DND-41 (cell line): ENCODE measurements at regions not wholly inside any gene's neighbourhood (a gene's known extent, or its start where the extent isn't known, plus 50 kb on each side); places are given as distances from the start of the nearest gene placed in this dataset.

ENCODE experiments used
- ATAC-seq: fragments of 200-7000 bp; cut with Tn5 transposase; 3 replicates; pipeline ENCODE4 v1.9.1; 2021; ENCODE audit warnings: low read depth; ENCODE audit not compliant: insufficient read depth
- DNase-seq: peaks from one replicate; pipeline ENCODE4 v3.0.0-alpha.2; 2020
- H2AFZ ChIP-seq: 2 replicates; pipeline ENCODE4 v1.6.0; 2012; ENCODE audit warnings: low read depth, low read length
- H3K27ac ChIP-seq: 2 replicates; pipeline ENCODE4 v1.5.1; 2012; ENCODE audit warnings: low read length, inconsistent platforms
- H3K27me3 ChIP-seq: fragments of 200-600 bp; sonication (generic); 2 replicates; pipeline ENCODE4 v1.6.0; 2012; ENCODE audit warnings: low read length, mild to moderate bottlenecking, inconsistent platforms; ENCODE audit not compliant: insufficient read depth, poor library complexity
- H3K36me3 ChIP-seq: 2 replicates; pipeline ENCODE4 v1.5.1; 2012; ENCODE audit warnings: low read length, inconsistent platforms; ENCODE audit not compliant: insufficient read depth
- H3K4me1 ChIP-seq: 2 replicates; pipeline ENCODE4 v1.5.1; 2012; ENCODE audit warnings: mild to moderate bottlenecking, low read length; ENCODE audit not compliant: insufficient read depth
- H3K4me2 ChIP-seq: 2 replicates; pipeline ENCODE4 v1.6.0; 2012; ENCODE audit warnings: mild to moderate bottlenecking, moderate library complexity, low read length, inconsistent platforms; ENCODE audit not compliant: insufficient read depth
- H3K4me3 ChIP-seq, 2 experiments: fragments of 200-600 bp in 1 of 2; shearing (Covaris generic) in 1 of 2; 2 replicates each; pipeline ENCODE4 v1.5.1; 2012 to 2016; ENCODE audit warnings: inconsistent platforms in 2 of 2, low read length in 2 of 2, mild to moderate bottlenecking in 2 of 2, low read depth in 1 of 2, moderate library complexity in 1 of 2
- H3K79me2 ChIP-seq: 2 replicates; pipeline ENCODE4 v1.6.0; 2012; ENCODE audit warnings: low read length, inconsistent platforms; ENCODE audit not compliant: insufficient read depth
- H3K9ac ChIP-seq: 2 replicates; pipeline ENCODE4 v1.6.0; 2012; ENCODE audit warnings: low read depth, mild to moderate bottlenecking, inconsistent platforms, low read length, moderate library complexity
- H3K9me3 ChIP-seq: 2 replicates; pipeline ENCODE4 v1.5.1; 2012; ENCODE audit warnings: low read length, moderate library complexity, mild to moderate bottlenecking, inconsistent platforms; ENCODE audit not compliant: insufficient read depth, severe bottlenecking
- H4K20me1 ChIP-seq: 2 replicates; pipeline ENCODE4 v1.6.0; 2012; ENCODE audit warnings: low read length; ENCODE audit not compliant: insufficient read depth
- CTCF ChIP-seq: IDR thresholded peaks from 2 replicates; pipeline ENCODE4 v1.5.1; 2012; ENCODE audit warnings: borderline replicate concordance, low read length, moderate library complexity, mild to moderate bottlenecking; ENCODE audit not compliant: poor library complexity, severe bottlenecking; ENCODE audit errors: extremely low read depth
- EZH2 ChIP-seq: IDR thresholded peaks from 3 replicates; pipeline ENCODE4 v1.6.1; 2012; ENCODE audit warnings: borderline replicate concordance, low read depth, mild to moderate bottlenecking, moderate library complexity, low read length, inconsistent platforms; ENCODE audit not compliant: severe bottlenecking

DNA sequence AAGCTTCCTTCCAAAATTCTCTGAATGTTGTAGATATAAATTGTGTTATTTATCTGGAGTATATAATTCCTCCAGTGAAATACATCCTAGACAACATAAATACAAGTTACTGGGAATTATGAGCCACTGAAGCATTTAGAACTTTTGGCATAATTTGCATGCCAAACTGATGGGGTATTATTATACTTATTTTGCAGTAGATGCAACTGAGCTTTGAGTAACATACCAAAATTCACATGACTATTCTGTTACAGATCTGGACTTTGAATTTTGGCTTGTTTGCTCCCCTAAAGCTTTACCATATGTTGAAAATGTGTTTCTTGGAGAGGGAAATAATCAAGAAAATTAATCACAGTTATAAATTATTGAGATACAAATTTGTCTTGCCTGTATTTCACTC, 372.5 kb downstream of the CDH11 start:
- Histone ChIP-seq H3K79me2 (no peaks in the 10 kb centered on the region), H3K4me1 (no peaks in the 10 kb centered on the region), H4K20me1 (no peaks in the 10 kb centered on the region), H3K9ac (no peak overlapping the region), H3K9me3 (no peaks in the 10 kb centered on the region), H2AFZ (no peak overlapping the region), H3K4me3 (no peak overlapping the region), H3K4me2 (no peak overlapping the region), H3K27me3 (no peaks in the 10 kb centered on the region), H3K27ac (no peak overlapping the region), H3K36me3 (no peaks in the 10 kb centered on the region)
- DNase-seq (no peak), ATAC-seq (no peak)
- TF ChIP-seq CTCF: no peak

DNA sequence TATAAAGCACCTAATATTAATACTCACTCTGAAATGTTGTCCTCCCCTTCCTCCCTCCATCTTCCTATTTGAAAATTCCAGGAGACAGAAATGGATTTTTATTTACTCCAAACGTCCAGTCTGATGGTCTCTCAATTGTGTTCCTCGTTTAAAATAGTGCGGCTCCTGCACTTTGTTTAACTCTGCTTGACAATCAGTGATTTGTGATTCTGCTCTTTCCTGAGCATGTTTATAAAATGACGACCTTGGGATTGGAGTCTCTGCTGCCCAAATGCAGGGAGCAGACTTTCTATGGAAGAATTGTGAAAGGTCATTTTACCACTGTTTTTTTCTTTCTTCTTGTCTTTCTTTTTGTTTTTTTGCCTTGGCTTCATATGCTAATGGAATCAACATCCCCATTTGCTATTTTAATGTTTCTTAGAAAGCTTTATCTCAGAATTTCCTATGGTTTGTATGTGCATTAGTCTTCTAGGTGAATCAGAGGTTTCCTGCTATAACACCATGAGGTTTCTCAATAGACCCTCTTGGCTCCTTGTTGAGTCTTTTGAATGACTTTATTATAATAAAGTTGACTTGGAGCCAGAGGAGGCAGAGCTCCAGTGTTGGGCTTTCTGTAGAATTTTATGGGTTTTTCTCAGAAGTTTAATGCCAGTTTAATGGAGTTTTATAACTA, 376.5 kb downstream of the CDH11 start:
- Histone ChIP-seq H3K4me2 (no peak overlapping the region), H2AFZ (no peak overlapping the region), H3K4me3 (no peak overlapping the region), H3K9me3 (no peaks in the 10 kb centered on the region), H3K36me3 (no peaks in the 10 kb centered on the region), H3K79me2 (no peaks in the 10 kb centered on the region), H4K20me1 (no peaks in the 10 kb centered on the region), H3K27ac (no peak overlapping the region), H3K27me3 (no peaks in the 10 kb centered on the region), H3K4me1 (no peaks in the 10 kb centered on the region), H3K9ac (no peak overlapping the region)
- ATAC-seq (no peak), DNase-seq (no peak)
- TF ChIP-seq EZH2 (no peak), CTCF (no peak)

DNA sequence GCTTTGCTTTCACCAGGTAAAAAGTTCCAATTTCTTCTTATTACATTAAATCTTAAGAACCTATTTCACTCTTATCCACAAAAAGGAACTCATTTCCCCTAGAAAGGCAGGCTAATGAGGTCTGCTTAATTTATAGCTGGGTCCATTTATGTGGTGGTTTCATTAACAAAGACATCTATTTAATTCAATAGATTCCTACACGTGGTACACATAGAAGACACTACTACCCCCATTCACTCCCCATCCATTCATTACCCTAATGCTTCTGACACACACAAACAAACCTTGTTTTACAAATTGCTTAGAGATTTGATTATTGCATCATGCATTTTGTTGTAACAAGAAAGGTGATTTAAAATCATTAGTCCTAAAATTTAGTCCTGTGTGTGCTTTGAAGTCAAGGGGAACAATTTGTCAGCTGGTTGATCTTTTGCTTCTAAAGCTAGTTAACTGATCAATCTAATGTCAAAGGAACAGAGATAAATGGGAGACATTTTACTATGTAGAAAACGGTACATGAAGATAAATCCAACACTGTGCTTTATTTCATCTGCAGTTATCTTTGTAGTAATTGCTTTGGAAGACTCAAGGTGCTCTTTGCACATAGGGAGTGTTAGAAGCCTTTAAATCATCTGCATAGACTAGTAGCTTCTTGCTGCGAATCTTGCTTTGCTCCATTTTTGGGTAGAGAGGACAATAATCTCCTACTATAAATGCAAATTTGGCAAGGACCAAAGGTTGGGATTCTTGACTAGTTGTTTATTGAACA, 379.2 kb downstream of the CDH11 start:
- Histone ChIP-seq H3K4me1 (no peaks in the 10 kb centered on the region), H3K9ac (no peak overlapping the region), H3K27me3 (no peaks in the 10 kb centered on the region), H3K36me3 (no peaks in the 10 kb centered on the region), H2AFZ (no peak overlapping the region), H3K4me3 (no peak overlapping the region), H3K79me2 (no peaks in the 10 kb centered on the region), H3K9me3 (no peaks in the 10 kb centered on the region), H4K20me1 (no peaks in the 10 kb centered on the region), H3K27ac (no peak overlapping the region), H3K4me2 (no peak overlapping the region)
- no peak for DNase-seq
- no peak for ATAC-seq
- TF ChIP-seq EZH2 (no peak), CTCF (no peak)
